BLaER1 treated with 17β-estradiol and CSF1 and Interleukin-3, amounts not matched to agents 10 nM and 100 nM (cell line): ENCODE measurements at regions not wholly inside any gene's neighbourhood (a gene's known extent, or its start where the extent isn't known, plus 50 kb on each side); places are given as distances from the start of the nearest gene placed in this dataset.

Source experiments
- H3K27ac ChIP-seq, 11 experiments: shearing (Covaris generic); formaldehyde crosslinking; 2 replicates each; pipeline ENCODE4 v1.8.1; 2022
- H3K27me3 ChIP-seq, 11 experiments: shearing (Covaris generic); formaldehyde crosslinking; 2 replicates each; pipeline ENCODE4 v1.8.1; 2022
- H3K36me3 ChIP-seq, 11 experiments: shearing (Covaris generic); formaldehyde crosslinking; 2 replicates each; pipeline ENCODE4 v1.8.1; 2022
- H3K4me1 ChIP-seq, 10 experiments: shearing (Covaris generic); formaldehyde crosslinking; 2 replicates each; pipeline ENCODE4 v1.8.1; 2022
- H3K4me2 ChIP-seq, 11 experiments: shearing (Covaris generic); formaldehyde crosslinking; 2 replicates each; pipeline ENCODE4 v1.8.1; 2022
- H3K4me3 ChIP-seq, 10 experiments: shearing (Covaris generic); formaldehyde crosslinking; 2 replicates each; pipeline ENCODE4 v1.8.1; 2022
- H3K9ac ChIP-seq, 11 experiments: shearing (Covaris generic); formaldehyde crosslinking; 2 replicates each; pipeline ENCODE4 v1.8.1; 2022
- H3K9me3 ChIP-seq, 11 experiments: shearing (Covaris generic); formaldehyde crosslinking; replicated peaks in 1 of 11; 2 replicates each; pipeline ENCODE4 v1.8.1; 2022
- H4K20me1 ChIP-seq, 11 experiments: shearing (Covaris generic); formaldehyde crosslinking; 2 replicates each; pipeline ENCODE4 v1.8.1; 2022
- Cebpa-rat ChIP-seq, 11 experiments: shearing (Covaris generic); IDR thresholded peaks; 2 replicates each; pipeline ENCODE4 v1.8.1; 2022

DNA sequence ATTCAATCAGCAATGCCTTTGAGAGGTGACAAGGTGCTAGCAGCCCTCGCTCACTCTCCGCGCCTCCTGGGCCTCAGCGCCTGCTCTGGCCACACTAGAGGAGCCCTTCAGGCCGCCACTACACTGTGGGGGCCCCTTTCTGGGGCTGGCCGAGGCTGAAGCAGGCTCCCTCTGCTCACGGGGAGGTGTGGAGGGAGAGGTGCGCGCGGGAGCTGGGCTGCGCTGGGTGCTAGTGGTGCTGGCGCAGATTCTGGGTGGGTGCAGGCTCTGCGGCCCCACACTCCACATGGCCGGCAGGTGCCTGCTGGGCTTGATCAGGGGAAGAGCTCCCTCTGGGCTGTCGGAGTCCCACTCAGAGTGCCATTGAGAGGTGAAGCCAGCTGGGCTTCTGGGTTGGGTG, 351.0 kb downstream of the GASK1B start:
- Histone ChIP-seq H3K4me2 (no peak overlapping the region), H3K9me3 (peaks cover 6 to 21% (median 11%) of the 10 kb centered on the region in 11 experiments; a peak in 17 of 22 replicates), H3K27me3 (no peaks in the 10 kb centered on the region), H3K9ac (no peak overlapping the region), H3K36me3 (no peaks in the 10 kb centered on the region), H3K4me1 (no peaks in the 10 kb centered on the region), H3K27ac (no peak overlapping the region), H3K4me3 (no peak overlapping the region), H4K20me1 (no peaks in the 10 kb centered on the region)
- no peak for TF ChIP-seq Cebpa-rat (IDR thresholded peaks at IDR 0.05)

DNA sequence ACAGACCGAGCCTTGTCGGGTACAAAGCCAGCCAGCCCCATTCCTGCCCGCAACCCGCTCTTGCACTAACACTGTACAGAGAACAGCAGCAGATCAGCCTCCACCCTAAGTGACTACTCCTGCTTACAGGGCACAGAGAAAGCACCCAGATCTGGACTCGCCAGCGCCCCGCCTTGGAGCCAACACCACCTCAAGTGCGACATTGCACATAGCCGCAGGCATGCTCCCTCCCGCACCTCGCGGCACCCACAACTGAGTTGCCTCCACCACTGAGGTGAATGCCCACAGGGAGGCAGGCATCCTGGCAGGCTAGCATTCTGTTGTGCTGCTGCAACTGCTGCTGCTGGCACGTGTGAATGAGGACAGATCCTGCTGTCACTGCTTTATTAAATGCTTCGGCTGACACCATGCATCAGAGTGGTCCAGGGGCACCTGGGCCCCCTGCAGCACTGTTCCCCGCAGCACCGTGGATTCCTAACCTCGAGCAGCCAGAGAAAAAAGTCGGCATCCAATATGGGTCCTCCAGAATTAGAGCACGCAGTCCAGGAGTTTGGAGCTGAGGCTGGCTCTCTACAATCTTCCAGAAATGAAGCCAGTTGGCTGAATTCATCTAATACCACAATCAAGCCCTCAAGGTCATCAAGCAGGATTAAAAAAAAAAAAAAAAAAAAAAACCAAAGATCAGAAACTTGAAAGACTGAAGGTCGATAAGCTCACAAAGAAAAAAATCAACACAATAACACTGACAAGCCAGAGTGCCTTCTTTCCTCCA, 352.9 kb downstream of the GASK1B start:
- no peak overlapping the region for H3K4me3 ChIP-seq
- TF ChIP-seq Cebpa-rat (IDR thresholded peaks at IDR 0.05), result no peak
- H3K27ac ChIP-seq, result no peak overlapping the region
- no peaks in the 10 kb centered on the region for H3K4me1 ChIP-seq
- no peak overlapping the region for H3K9ac ChIP-seq
- H4K20me1 ChIP-seq, result no peaks in the 10 kb centered on the region
- H3K36me3 ChIP-seq, result no peaks in the 10 kb centered on the region
- no peaks in the 10 kb centered on the region for H3K27me3 ChIP-seq
- H3K9me3 ChIP-seq, result peaks cover 6 to 18% (median 11%) of the 10 kb centered on the region in 11 experiments; a peak in 17 of 22 replicates
- H3K4me2 ChIP-seq, result no peak overlapping the region

GRCh38 chr4:157818946-157819692, 353.7 kb downstream of the GASK1B start:
- TF ChIP-seq Cebpa-rat (IDR thresholded peaks at IDR 0.05), result no peak
- H4K20me1 ChIP-seq, result no peaks in the 10 kb centered on the region
- H3K36me3 ChIP-seq, result no peaks in the 10 kb centered on the region
- H3K4me3 ChIP-seq, result no peak overlapping the region
- no peak overlapping the region for H3K4me2 ChIP-seq
- H3K27me3 ChIP-seq, result no peaks in the 10 kb centered on the region
- no peak overlapping the region for H3K27ac ChIP-seq
- H3K9me3 ChIP-seq, result peaks cover 6 to 18% (median 11%) of the 10 kb centered on the region in 11 experiments; a peak in 17 of 22 replicates
- H3K4me1 ChIP-seq, result no peaks in the 10 kb centered on the region
- H3K9ac ChIP-seq, result no peak overlapping the region

DNA sequence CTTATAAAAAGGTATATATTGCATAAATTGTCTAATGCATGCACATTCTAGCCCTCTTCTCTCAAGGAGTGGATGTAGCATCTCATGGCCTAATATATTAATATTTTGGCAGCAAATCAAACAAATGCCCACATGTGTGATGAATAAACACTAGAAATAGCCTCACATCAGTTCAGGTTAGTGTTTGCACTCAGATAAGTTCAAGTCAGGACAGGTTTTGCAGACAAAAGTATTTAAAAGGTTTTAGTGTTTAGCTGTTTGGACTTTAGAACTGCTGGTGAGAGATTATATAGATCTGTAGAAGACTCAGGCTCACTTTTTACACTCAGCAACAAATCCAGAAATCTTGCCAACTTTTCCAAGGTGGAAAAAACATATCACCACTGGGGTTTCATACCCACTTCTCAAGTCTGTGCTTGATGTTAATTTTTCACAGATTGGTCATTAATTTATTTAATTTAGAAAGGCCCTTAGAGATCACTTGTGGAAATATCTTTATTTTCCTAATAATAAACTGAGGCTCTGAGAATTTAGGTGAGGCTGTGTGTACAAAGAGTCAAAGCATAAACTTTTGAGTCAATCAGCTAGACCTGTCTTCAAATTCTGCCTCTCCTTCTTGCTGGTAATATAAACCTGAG, 362.6 kb downstream of the GASK1B start:
- Histone ChIP-seq H3K9me3 (0 out of 22 replicates have a peak, but pooled peaks cover 0 to 4% (median 0%) of the 10 kb centered on the region in 11 experiments), H3K9ac (no peak overlapping the region), H3K4me1 (no peaks in the 10 kb centered on the region), H3K27ac (no peak overlapping the region), H3K36me3 (no peaks in the 10 kb centered on the region), H3K4me2 (no peak overlapping the region), H4K20me1 (no peaks in the 10 kb centered on the region), H3K4me3 (no peak overlapping the region), H3K27me3 (no peaks in the 10 kb centered on the region)
- TF ChIP-seq Cebpa-rat (IDR thresholded peaks at IDR 0.05), result no peak

- no peak for TF ChIP-seq Cebpa-rat (IDR thresholded peaks at IDR 0.05)
- H3K36me3 ChIP-seq, result no peaks in the 10 kb centered on the region
- no peaks in the 10 kb centered on the region for H3K4me1 ChIP-seq
- H3K9me3 ChIP-seq, result 0 out of 22 replicates have a peak, but pooled peaks cover 0 to 4% (median 0%) of the 10 kb centered on the region in 11 experiments
- no peak overlapping the region for H3K9ac ChIP-seq
- H3K27ac ChIP-seq, result no peak overlapping the region
- no peaks in the 10 kb centered on the region for H3K27me3 ChIP-seq
- H3K4me2 ChIP-seq, result no peak overlapping the region
- no peaks in the 10 kb centered on the region for H4K20me1 ChIP-seq
- no peak overlapping the region for H3K4me3 ChIP-seq
Observed at GRCh38 chr4:157808796-157809383, 363.9 kb downstream of the GASK1B start.

DNA sequence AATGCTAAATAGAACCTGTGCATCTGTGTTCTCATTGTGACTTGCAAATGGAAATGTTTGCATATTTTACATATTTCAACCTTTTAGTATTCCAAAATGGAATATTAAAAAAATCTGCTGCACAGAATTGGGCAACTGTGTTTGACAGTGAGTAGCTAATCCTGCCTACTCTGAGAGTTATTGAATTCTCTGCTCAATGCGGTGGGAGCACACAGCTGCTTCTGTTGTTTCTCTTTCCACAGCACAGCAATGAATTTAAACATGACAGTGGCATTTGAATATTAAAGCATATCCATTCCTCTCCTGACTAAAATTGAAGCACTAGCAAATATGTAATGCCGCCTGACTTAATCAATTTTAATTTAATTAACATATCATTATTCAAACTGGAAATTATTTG, 366.6 kb downstream of the GASK1B start:
- Histone ChIP-seq H3K4me1 (no peaks in the 10 kb centered on the region), H3K4me2 (no peak overlapping the region), H4K20me1 (no peaks in the 10 kb centered on the region), H3K27me3 (no peaks in the 10 kb centered on the region), H3K9ac (no peak overlapping the region), H3K9me3 (no peaks in the 10 kb centered on the region; a peak in 1 of 22 replicates), H3K36me3 (no peaks in the 10 kb centered on the region), H3K4me3 (no peak overlapping the region), H3K27ac (no peak overlapping the region)
- no peak for TF ChIP-seq Cebpa-rat (IDR thresholded peaks at IDR 0.05)

- Histone ChIP-seq H4K20me1 (no peaks in the 10 kb centered on the region), H3K9me3 (no peaks in the 10 kb centered on the region; a peak in 1 of 22 replicates), H3K36me3 (no peaks in the 10 kb centered on the region), H3K4me3 (no peak overlapping the region), H3K27ac (no peak overlapping the region), H3K9ac (no peak overlapping the region), H3K4me2 (no peak overlapping the region), H3K27me3 (no peaks in the 10 kb centered on the region), H3K4me1 (no peaks in the 10 kb centered on the region)
- no peak for TF ChIP-seq Cebpa-rat (IDR thresholded peaks at IDR 0.05)
Observed at GRCh38 chr4:157804986-157805385, 367.8 kb downstream of the GASK1B start.

DNA sequence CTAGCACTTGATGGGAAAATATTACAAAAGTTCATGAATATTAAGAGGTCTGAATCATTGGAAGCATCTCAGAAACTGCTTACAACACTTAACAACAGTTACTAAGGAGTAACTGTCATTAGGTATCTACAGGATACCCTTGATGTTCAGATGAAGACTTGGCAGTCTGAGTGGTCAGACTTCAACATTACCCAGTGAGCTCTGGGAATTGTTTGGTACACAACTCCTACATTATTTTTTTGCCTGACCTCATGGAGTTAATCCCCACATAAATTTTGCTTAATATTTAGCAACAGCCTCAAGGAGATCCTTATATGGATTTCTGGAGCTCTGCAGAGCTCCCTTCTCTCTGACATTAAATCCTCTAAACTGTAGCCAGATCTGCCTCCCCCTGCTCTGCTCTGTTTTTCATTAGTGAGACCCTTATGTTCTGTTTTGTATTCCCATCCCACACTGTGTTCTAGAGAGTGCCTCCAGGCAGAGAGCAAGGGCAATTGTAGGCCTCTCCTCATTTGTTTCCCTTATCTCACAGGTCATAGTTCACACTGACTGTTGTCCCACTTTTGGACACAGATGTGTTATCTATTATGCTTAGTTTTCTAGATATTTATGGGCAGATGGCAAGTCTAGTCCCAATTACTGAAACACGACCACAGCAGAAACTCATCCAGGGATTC, 368.8 kb downstream of the GASK1B start:
- Histone ChIP-seq H3K9ac (no peak overlapping the region), H3K27me3 (no peaks in the 10 kb centered on the region), H3K4me2 (no peak overlapping the region), H3K36me3 (no peaks in the 10 kb centered on the region), H3K9me3 (no peaks in the 10 kb centered on the region; a peak in 1 of 22 replicates), H3K4me3 (no peak overlapping the region), H3K4me1 (no peaks in the 10 kb centered on the region), H4K20me1 (no peaks in the 10 kb centered on the region), H3K27ac (no peak overlapping the region)
- no peak for TF ChIP-seq Cebpa-rat (IDR thresholded peaks at IDR 0.05)

- H4K20me1 ChIP-seq, result no peaks in the 10 kb centered on the region
- no peak overlapping the region for H3K27ac ChIP-seq
- no peaks in the 10 kb centered on the region for H3K4me1 ChIP-seq
- no peak overlapping the region for H3K9ac ChIP-seq
- no peak for TF ChIP-seq Cebpa-rat (IDR thresholded peaks at IDR 0.05)
- H3K4me2 ChIP-seq, result no peak overlapping the region
- no peaks in the 10 kb centered on the region; a peak in 1 of 22 replicates for H3K9me3 ChIP-seq
- no peaks in the 10 kb centered on the region for H3K27me3 ChIP-seq
- H3K36me3 ChIP-seq, result no peaks in the 10 kb centered on the region
- H3K4me3 ChIP-seq, result no peak overlapping the region
Observed at GRCh38 chr4:157803421-157803820, 369.4 kb downstream of the GASK1B start.
